H1 (cell line): ENCODE measurements at regions not wholly inside any gene's neighbourhood (a gene's known extent, or its start where the extent isn't known, plus 50 kb on each side); places are given as distances from the start of the nearest gene placed in this dataset.

Experiments used
- CTCF ChIA-PET: fragments of 300-600 bp; sonication (Branson Sonifier 250); formaldehyde crosslinking; loops from one replicate; lab custom pipeline; 2021; ENCODE audit not compliant: partially characterized antibody; lab: Charles Lee
- POLR2A ChIA-PET: fragments of 300-600 bp; sonication (Branson Sonifier 250); formaldehyde crosslinking; loops from one replicate; lab custom pipeline; 2021; ENCODE audit warnings: inconsistent platforms; ENCODE audit not compliant: partially characterized antibody; lab: Charles Lee
- DNase-seq, 2 experiments: peaks; one replicate each; pipeline versions ENCODE4 v3.0.0 to v3.0.0-alpha.2; 2010 to 2022; ENCODE audit warnings: low spot score in 2 of 2, low read depth in 1 of 2, mixed read lengths in 1 of 2
- FAIRE-seq: peaks from 2 replicates; lab custom pipeline; 2011; peaks lifted over from hg19 to GRCh38; lab: Jason Lieb, UNC
- H2AFZ ChIP-seq: 2 replicates; pipeline ENCODE4 v1.8.1; 2012; ENCODE audit warnings: low read length, inconsistent platforms
- H2AK5ac ChIP-seq: 2 replicates; pipeline ENCODE4 v1.6.1; 2013; ENCODE audit warnings: low read depth, low read length
- H2BK120ac ChIP-seq: replicated peaks from 2 replicates; pipeline ENCODE3; 2013; ENCODE audit warnings: low read depth, low read length, inconsistent platforms
- H2BK12ac ChIP-seq: 2 replicates; pipeline ENCODE4 v1.6.1; 2013; ENCODE audit warnings: low read depth, low read length
- H2BK15ac ChIP-seq: 2 replicates; pipeline ENCODE4 v1.6.1; 2013; ENCODE audit warnings: low read length
- H2BK20ac ChIP-seq: 2 replicates; pipeline ENCODE4 v1.6.1; 2013; ENCODE audit warnings: low read length
- H2BK5ac ChIP-seq: 2 replicates; pipeline ENCODE4 v1.6.1; 2013; ENCODE audit warnings: low read depth, low read length
- H3K14ac ChIP-seq: 2 replicates; pipeline ENCODE4 v1.6.1; 2013; ENCODE audit warnings: inconsistent platforms; ENCODE audit not compliant: insufficient read length
- H3K18ac ChIP-seq: 2 replicates; pipeline ENCODE4 v1.6.1; 2013; ENCODE audit warnings: low read length; ENCODE audit errors: extremely low read depth
- H3K23ac ChIP-seq: 2 replicates; pipeline ENCODE4 v1.6.1; 2013; ENCODE audit warnings: inconsistent platforms; ENCODE audit not compliant: insufficient read length
- H3K23me2 ChIP-seq: 2 replicates; pipeline ENCODE4 v1.6.1; 2013; ENCODE audit warnings: low read depth, low read length
- H3K27ac ChIP-seq: 2 replicates; pipeline ENCODE4 v1.6.1; 2011; ENCODE audit warnings: low read depth, low read length, inconsistent platforms
- H3K27me3 ChIP-seq, 4 experiments: replicated peaks in 1 of 4; 1 replicate in 1 of 4; 2 replicates in 3 of 4; pipeline versions ENCODE4 v1.6.1 to v1.8.1; 2011 to 2013; ENCODE audit warnings: low read length in 3 of 4, mild to moderate bottlenecking in 3 of 4, inconsistent platforms in 2 of 4, mixed read lengths in 2 of 4, moderate library complexity in 1 of 4; ENCODE audit not compliant: control insufficient read depth in 3 of 4, insufficient read depth in 3 of 4; ENCODE audit errors: extremely low read depth in 1 of 4
- H3K36me3 ChIP-seq, 4 experiments: 2 replicates each; pipeline versions ENCODE4 v1.6.1 to v1.8.1; 2011 to 2013; ENCODE audit warnings: mild to moderate bottlenecking in 4 of 4, low read length in 3 of 4, moderate library complexity in 2 of 4, control low read depth in 1 of 4, inconsistent platforms in 1 of 4; ENCODE audit not compliant: insufficient read depth in 4 of 4, control insufficient read depth in 2 of 4
- H3K4ac ChIP-seq: replicated peaks from 2 replicates; pipeline ENCODE3; 2013; ENCODE audit warnings: low read length, low read depth, mixed read lengths, inconsistent platforms; ENCODE audit not compliant: insufficient read length
- H3K4me1 ChIP-seq, 4 experiments: replicated peaks in 1 of 4; 1 replicate in 1 of 4; 2 replicates in 3 of 4; pipeline versions ENCODE4 v1.6.1 to v1.8.1; 2011 to 2013; ENCODE audit warnings: low read length in 3 of 4, inconsistent platforms in 2 of 4, mixed read lengths in 1 of 4; ENCODE audit not compliant: insufficient read depth in 4 of 4, control insufficient read depth in 3 of 4
- H3K4me2 ChIP-seq, 2 experiments: 2 replicates each; pipeline versions ENCODE4 v1.6.1 to v1.8.1; 2011 to 2013; ENCODE audit warnings: low read depth in 2 of 2, low read length in 2 of 2, control low read depth in 1 of 2, inconsistent platforms in 1 of 2, mild to moderate bottlenecking in 1 of 2; ENCODE audit not compliant: insufficient read depth in 1 of 2
- H3K4me3 ChIP-seq, 4 experiments: fragments of 200-600, 300-600 bp in 1 of 4; sonication (generic), shearing (Covaris generic), sonication (Bioruptor Twin) in 1 of 4; 2 replicates each; pipeline versions ENCODE4 v1.5.1 to v1.8.1; 2011 to 2016; ENCODE audit warnings: low read length in 4 of 4, low read depth in 3 of 4, control low read depth in 2 of 4, inconsistent platforms in 2 of 4, mild to moderate bottlenecking in 2 of 4, mixed read lengths in 1 of 4, moderate library complexity in 1 of 4; ENCODE audit not compliant: insufficient read depth in 2 of 4; ENCODE audit errors: extremely low read depth in 1 of 4
- H3K56ac ChIP-seq: replicated peaks from 2 replicates; pipeline ENCODE3; 2013; ENCODE audit warnings: low read depth, mild to moderate bottlenecking, mixed read lengths, low read length, inconsistent platforms; ENCODE audit not compliant: insufficient read length
- H3K79me1 ChIP-seq: 2 replicates; pipeline ENCODE4 v1.6.1; 2013; ENCODE audit warnings: low read depth, low read length, control low read depth
- H3K79me2 ChIP-seq, 2 experiments: 2 replicates each; pipeline versions ENCODE4 v1.6.1 to v1.8.1; 2012 to 2013; ENCODE audit warnings: low read length in 2 of 2, mild to moderate bottlenecking in 2 of 2, inconsistent platforms in 1 of 2; ENCODE audit not compliant: insufficient read depth in 2 of 2, control insufficient read depth in 1 of 2
- H3K9ac ChIP-seq, 4 experiments: replicated peaks in 1 of 4; 1 replicate in 1 of 4; 2 replicates in 3 of 4; pipeline versions ENCODE4 v1.6.1 to v1.8.1; 2011 to 2013; ENCODE audit warnings: low read depth in 3 of 4, low read length in 3 of 4, control low read depth in 2 of 4, mild to moderate bottlenecking in 2 of 4, moderate library complexity in 2 of 4, inconsistent platforms in 1 of 4; ENCODE audit errors: extremely low read depth in 1 of 4
- H3K9me3 ChIP-seq, 2 experiments: 2 replicates each; pipeline versions ENCODE4 v1.6.1 to v1.8.1; 2012 to 2013; ENCODE audit warnings: mild to moderate bottlenecking in 2 of 2, moderate library complexity in 2 of 2, control low read depth in 1 of 2, inconsistent platforms in 1 of 2, low read depth in 1 of 2, low read length in 1 of 2, mixed read lengths in 1 of 2; ENCODE audit not compliant: insufficient read depth in 2 of 2
- H4K20me1 ChIP-seq, 2 experiments: replicated peaks in 1 of 2; 2 replicates each; pipeline versions ENCODE3 to v1.8.1; 2011 to 2013; ENCODE audit warnings: inconsistent platforms in 2 of 2, low read length in 2 of 2, mild to moderate bottlenecking in 1 of 2; ENCODE audit not compliant: insufficient read depth in 2 of 2, control insufficient read depth in 1 of 2
- H4K5ac ChIP-seq: 2 replicates; pipeline ENCODE4 v1.6.1; 2013; ENCODE audit warnings: low read length, low read depth, mixed read lengths, inconsistent platforms; ENCODE audit not compliant: insufficient read length
- H4K8ac ChIP-seq: 2 replicates; pipeline ENCODE4 v1.8.0; 2013; ENCODE audit warnings: mild to moderate bottlenecking, moderate library complexity, low read length, inconsistent platforms; ENCODE audit not compliant: insufficient read depth; ENCODE audit errors: extremely low read depth
- H4K91ac ChIP-seq: replicated peaks from 2 replicates; pipeline ENCODE3; 2013; ENCODE audit warnings: low read length, mixed read lengths, inconsistent platforms; ENCODE audit not compliant: insufficient read length
- ATF3 ChIP-seq: IDR thresholded peaks from 2 replicates; pipeline ENCODE4 v1.6.1; 2011; ENCODE audit warnings: low read depth, mild to moderate bottlenecking, low read length; ENCODE audit not compliant: insufficient read depth
- BCL11A ChIP-seq, 2 experiments: IDR thresholded peaks; one replicate each; pipeline ENCODE4 v1.6.1; 2011; ENCODE audit warnings: low read depth in 2 of 2, low read length in 2 of 2, mild to moderate bottlenecking in 2 of 2
- CHD2 ChIP-seq: IDR thresholded peaks from 2 replicates; pipeline ENCODE4 v1.6.1; 2012; ENCODE audit warnings: low read length, improper control_type of control experiment
- POLR2A ChIP-seq, 2 experiments: IDR thresholded peaks; 1 replicate in 1 of 2; 2 replicates in 1 of 2; pipeline ENCODE4 v1.6.1; 2011; ENCODE audit warnings: low read depth in 2 of 2, low read length in 2 of 2, mild to moderate bottlenecking in 2 of 2; ENCODE audit errors: control extremely low read depth in 1 of 2
- RBBP5 ChIP-seq: IDR thresholded peaks from 2 replicates; pipeline ENCODE4 v1.7.1; 2012; ENCODE audit warnings: low read depth, mild to moderate bottlenecking, inconsistent platforms, low read length, moderate library complexity, borderline replicate concordance
- WGBS, 2 experiments: shearing (Covaris generic) in 1 of 2; methylation state at CpG; one replicate each; pipeline versions ENCODE4 v1.1.6 to v1.1.7; 2013 to 2015; ENCODE audit warnings: low lambda C conversion rate in 2 of 2, mixed read lengths in 2 of 2, inconsistent platforms in 1 of 2, low coverage in 1 of 2, missing lambda C conversion rate in 1 of 2; ENCODE audit not compliant: insufficient replicate concordance in 2 of 2, insufficient coverage in 1 of 2, insufficient read length in 1 of 2; ENCODE audit errors: extremely low coverage in 1 of 2, missing lambda C conversion rate in 1 of 2; 5-methylcytosine and 5-hydroxymethylcytosine counted together

DNA sequence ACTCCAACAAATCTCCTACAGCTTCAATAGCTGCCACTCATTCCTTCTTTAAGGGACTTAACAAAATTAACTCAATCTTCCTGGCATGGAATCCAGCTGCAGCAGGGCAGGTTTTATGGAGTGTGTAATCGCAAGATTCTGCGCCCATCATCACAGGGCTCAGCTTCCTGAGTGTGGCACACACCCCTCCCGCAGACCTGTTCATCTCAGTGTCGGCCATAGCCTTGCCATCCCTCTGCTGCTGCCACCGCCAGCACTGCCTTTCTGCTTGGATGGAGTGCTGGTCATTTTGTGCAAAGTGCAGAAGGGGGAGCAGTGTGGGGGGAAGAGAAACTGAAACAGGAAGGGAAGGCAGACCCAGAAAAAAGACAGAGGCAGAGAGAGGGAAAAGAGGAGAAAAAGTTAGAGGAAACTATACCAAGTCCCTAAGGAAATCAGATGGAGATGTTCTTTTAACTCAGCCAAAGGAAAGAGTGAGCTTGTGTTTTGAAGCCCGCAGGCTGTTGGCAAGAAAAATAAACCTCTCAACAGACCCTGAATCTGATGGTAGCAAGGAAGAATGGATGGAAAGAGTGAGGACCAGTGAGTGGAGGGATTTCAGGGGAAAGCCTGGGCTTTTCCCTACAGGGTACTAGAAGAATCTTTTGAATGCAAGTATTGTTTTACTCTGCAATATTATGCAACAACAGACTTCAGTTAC, 324.2 kb downstream of the SEC16B start:
- DNase-seq (no peak), FAIRE-seq (no peak)
- H4K91ac ChIP-seq: no peak overlapping the region
- H3K23me2 ChIP-seq: no peaks in the 10 kb centered on the region
- H2BK15ac ChIP-seq: no peak overlapping the region
- H3K23ac ChIP-seq: no peak overlapping the region
- H2BK120ac ChIP-seq: no peak overlapping the region
- no peaks in the 10 kb centered on the region for H3K27me3 ChIP-seq
- peaks cover 0 to 5% (median 2%) of the 10 kb centered on the region in 4 experiments; a peak in 2 of 7 replicates for H3K4me1 ChIP-seq
- H4K8ac ChIP-seq: no peak overlapping the region
- no peak overlapping the region for H3K9ac ChIP-seq
- no peak overlapping the region for H3K4ac ChIP-seq
- no peak overlapping the region for H3K14ac ChIP-seq
- no peak overlapping the region for H2BK12ac ChIP-seq
- no peak overlapping the region for H2BK5ac ChIP-seq
- no peak overlapping the region for H3K56ac ChIP-seq
- no peak overlapping the region for H3K18ac ChIP-seq
- no peak overlapping the region for H2BK20ac ChIP-seq
- no peak overlapping the region for H3K4me3 ChIP-seq
- no peaks in the 10 kb centered on the region for H3K79me1 ChIP-seq
- H3K27ac ChIP-seq: no peak overlapping the region
- POLR2A ChIA-PET: no interaction called here
- WGBS, 2 experiments: 89% methylated on average over 5 of the region's 6 CpGs; no CpG with 5 or more reads in 1 of the 2 experiments
- no peak overlapping the region for H3K4me2 ChIP-seq
- no peaks in the 10 kb centered on the region for H4K20me1 ChIP-seq
- H3K9me3 ChIP-seq: no peaks in the 10 kb centered on the region
- no peaks in the 10 kb centered on the region for H3K79me2 ChIP-seq
- TF ChIP-seq POLR2A (IDR thresholded peaks at IDR 0.05; ENCODE audit: control extremely low read depth in 1 of 2, low read depth in 2 of 2, low read length in 2 of 2) (no peak), ATF3 (no peak), RBBP5 (no peak), BCL11A (IDR thresholded peaks at IDR 0.05; ENCODE audit: low read depth in 2 of 2, low read length in 2 of 2) (no peak), CHD2 (no peak)
- TF ChIP-seq, all 59 proteins: peak for 0
- Histone ChIP-seq H3K36me3 (no peaks in the 10 kb centered on the region), H4K5ac (no peak overlapping the region), H2AK5ac (no peak overlapping the region; the same call in 1 of the 2 replicates), H2AFZ (peak overlapping the region; percentile 9; the same call in 1 of the 2 replicates)
- CTCF ChIA-PET: interaction anchor here (0.9 to 1.6 kb wide), 3 partner anchors 9 to 38 kb away, joined by 3 to 5 read pairs (median 3); no protein-coding TSS in a partner anchor
